SKM-1 (cell line): ENCODE measurements at regions not wholly inside any gene's neighbourhood (a gene's known extent, or its start where the extent isn't known, plus 50 kb on each side); places are given as distances from the start of the nearest gene placed in this dataset.

Experiments
- DNase-seq: peaks from one replicate; lab custom pipeline; 2025; ENCODE audit not compliant: unreplicated experiment; lab: John Stamatoyannopoulos, UW

DNA sequence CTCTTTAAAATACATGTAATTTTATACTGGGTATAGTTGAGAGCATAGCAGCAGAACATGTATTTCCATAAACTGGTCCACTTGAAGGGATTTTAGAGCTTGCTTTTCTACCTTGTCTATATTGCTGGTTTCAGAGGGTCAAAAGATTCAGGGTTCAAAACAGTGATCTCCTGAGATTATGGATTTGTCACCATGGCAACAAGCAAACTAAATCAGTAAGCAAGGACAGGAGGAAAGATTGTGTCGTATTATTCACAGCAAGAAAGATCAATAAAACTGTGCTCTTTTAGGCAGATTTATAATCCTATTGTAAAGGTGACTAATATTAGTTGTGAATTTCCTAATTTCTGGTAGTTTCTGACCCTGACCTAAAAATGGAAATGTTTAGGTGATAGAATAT, 496.4 kb downstream of the LMO7 start:
- DNase-seq = no peak

DNA sequence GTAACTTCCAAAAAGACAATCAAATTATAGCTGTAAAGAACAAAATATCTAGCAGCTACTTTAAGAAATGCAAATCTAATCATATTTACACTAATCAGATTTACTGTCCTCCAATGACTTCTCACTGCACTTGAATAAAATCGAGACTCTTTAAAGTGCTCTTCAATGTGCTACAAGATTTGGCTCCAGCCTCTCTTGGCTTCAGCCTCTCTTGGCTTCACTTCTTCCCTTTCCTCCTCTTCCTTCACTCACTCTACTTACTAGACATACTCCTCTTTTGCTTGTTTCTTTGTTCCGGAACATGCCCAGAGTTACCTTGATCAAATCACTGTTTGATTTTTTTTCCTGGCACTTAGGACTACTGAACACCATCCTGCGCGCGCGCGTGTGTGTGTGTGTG, 495.4 kb downstream of the LMO7 start:
- no peak for DNase-seq

DNA sequence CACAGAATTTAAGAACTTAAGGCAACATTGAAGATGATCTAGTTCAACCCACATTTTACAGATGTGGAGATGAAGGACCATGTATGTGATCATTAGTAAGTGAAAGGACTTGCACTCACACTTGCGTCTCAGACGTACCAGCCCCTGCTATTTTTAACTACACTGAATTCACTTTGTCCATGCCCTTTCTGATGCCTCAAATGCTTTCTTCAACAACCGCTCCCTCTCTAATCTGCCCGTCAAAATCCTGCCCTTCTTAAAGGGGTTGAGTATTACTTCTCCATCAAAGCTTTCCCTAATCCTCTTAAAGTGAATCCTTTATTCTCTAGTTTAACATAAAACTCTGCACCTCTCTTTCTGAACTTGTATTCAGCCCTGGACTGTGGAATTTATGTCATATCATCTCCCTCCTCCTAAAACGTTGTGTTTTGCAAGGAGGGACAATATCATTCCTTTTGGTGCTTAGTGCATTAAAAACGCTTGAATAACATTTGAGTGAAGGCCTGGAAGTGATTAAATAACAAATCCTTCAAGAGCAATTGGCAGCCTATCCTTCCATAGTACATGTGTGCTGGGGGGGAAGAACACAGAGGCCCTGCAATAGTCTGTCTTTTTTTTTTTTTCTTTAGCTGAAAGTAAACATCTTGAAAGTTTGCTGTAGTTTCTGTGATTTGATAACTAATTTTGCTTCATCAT, 493.3 kb downstream of the LMO7 start:
- DNase-seq = no peak

DNA sequence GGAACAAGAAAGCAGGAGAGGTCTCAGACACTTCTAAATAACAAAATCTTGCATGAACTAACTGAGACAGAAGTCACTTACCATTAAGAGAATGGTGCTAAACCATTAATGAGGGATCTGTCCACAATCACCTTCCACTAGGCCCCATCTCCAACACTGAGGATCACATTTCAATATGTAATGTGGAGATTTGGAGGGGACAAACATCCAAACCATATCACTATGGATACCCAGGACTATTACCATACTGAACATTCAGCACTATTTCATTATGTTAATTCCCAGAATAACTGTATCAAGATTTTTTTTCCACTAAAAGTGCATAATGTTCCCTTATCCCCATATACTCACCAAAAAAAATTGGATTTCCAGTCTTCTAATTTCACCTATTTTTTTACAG, 491.8 kb downstream of the LMO7 start:
- no peak for DNase-seq

DNA sequence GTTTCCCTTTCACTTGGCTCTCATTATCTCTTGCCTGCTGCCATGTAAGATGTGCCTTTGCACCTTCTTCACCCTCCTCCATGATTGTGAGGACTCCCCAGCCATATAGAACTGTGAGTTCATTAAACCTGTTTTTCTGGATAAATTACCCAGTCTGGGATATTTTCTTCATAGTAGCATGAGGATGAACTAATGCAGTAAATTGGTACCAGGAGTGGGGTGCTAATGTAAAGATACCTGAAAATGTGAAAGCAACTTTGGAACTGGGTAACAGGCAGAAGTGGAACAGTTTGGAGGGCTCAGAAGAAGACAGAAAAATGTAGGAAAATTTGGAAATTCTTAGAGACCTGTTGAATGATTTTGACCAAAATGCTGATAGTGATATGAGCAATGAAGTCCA, 487.4 kb downstream of the LMO7 start:
- DNase-seq = no peak

DNA sequence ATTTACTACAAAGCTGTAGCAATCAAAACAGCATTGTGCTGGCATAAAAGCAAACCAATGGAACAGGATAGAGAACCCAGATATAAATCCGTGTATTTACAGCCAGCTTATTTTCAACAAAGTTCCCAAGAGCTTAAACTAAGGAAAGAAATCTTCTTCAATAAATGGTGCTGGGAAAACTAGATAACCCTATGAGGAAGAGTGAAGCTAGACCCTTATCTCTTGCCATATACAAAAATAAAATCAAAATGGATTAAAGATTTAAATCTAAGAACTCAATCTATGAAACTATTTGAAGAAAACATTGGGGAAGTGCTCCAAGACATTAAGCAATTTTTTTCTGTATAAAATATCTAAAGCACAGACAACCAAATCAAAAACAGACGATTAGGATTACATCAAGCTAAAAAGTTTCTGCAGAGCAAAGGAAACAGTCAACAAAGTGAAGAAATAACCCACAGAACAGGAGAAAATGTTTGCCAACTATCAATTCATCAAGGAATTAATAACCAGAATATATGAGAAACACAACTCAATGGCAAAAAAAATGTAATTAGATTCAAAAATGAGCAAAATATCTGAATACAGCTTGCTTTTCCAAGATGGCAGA, 480.7 kb downstream of the LMO7 start:
- no peak for DNase-seq

DNA sequence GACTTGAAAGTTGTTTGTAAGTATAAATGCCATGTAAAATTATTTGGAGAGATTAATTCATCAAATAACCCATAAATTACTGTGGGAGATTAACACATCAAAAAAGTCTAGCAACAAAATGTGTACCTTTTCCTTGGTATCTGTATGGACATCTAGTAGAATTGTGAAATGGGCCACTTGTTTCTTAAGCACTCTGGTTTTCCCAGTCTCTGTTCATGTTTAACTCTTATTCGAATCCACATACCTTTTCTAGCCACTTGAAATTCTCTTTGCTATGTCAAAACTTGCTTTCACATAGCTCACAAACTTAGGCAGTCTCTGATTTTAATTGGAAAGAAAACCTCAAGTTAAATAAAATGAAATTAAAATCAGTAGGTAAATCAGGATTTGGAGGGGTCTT, 470.6 kb downstream of the LMO7 start:
- DNase-seq = no peak

DNA sequence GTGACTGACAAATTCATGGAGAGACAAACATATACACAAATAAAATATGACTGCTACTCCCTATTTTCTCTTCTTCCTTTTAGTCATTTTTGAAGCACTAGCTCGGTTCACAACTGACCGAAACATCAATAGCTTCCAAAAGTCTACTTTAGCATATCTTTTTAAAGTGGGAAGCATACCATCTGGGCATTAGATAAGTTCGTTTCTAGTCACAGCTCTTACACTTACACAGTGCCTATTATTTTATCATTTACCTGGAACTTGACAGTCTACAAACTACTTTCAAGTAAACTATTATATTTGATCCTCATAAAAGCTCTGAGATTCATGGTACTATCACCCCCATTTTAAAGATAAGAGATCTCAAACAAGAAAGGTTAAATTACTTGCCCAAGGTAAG, 458.5 kb downstream of the LMO7 start:
- DNase-seq = no peak

DNA sequence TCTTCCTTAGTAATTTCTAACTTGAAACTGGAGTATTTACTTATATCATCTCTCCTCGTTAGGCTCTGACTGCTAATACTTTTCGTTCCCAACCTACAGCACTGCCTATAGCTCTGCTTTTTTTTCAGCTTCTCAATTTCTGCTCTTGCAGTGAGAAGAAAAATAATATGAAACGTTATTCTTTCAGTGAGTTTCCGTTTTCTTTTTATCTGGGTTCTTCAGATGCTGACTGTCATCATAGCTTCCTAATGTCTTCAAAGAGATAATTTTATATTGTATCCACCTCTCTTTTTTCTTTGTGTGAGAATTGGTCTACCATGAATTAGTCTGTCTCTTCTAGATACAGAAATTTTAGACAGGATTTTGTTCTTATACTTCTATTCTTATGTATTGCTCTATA, 454.9 kb downstream of the LMO7 start:
- no peak for DNase-seq

DNA sequence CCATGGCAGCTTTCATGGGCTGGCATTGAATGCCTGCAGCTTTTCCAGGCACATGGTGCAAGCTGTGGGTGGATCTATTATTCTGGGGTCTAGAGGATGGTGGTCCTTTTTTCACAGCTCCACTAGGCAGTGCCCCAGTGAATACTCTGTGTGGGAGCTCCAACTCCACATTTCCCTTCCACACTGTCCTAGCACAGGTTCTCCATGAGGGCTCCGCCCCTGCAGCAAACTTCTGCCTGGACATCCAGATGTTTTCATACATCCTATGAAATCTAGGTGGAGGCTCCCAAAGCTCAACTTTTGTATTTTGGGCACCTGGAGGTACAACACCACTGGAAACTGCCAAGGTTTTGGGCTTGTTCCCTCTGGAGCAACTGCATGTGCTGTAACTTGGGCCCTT, 450.6 kb downstream of the LMO7 start:
- no peak for DNase-seq

DNA sequence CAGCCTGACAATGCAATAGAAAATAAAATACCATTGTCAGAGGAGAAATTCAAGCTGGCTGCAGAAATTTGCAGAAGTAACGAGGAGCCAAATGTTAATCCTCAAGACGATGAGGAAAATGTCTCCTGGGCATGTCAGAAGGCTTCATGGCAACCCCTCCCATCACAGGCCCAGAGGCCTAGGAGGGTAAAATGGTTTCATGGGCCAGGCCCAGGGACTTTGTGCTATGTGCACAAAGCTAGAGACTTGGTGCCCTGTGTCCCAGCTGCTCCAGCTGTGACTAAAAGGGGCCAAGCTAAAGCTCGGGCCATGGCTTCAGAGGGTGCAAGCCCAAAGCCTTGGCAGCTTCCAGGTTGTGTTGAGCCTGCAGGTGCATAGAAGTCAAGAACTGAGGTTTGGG, 431.7 kb downstream of the LMO7 start:
- DNase-seq = no peak

DNA sequence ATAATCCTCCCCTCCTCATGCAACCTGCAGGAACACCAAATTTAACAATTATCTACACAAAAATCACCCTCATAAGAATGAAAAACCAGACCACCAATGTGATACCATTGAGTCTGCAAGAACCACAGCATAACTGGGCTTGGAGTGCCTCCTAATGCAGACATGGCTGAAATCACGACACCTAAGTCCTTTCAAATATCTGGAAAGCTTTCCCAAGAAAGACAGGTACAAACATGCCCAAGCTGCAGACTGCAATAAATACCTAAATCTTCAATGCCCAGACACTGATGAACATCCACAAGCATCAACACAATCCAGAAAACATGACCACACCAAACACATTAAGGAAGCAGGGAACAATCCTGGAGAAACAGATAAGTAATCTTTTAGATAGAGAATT, 417.1 kb downstream of the LMO7 start:
- no peak for DNase-seq

DNA sequence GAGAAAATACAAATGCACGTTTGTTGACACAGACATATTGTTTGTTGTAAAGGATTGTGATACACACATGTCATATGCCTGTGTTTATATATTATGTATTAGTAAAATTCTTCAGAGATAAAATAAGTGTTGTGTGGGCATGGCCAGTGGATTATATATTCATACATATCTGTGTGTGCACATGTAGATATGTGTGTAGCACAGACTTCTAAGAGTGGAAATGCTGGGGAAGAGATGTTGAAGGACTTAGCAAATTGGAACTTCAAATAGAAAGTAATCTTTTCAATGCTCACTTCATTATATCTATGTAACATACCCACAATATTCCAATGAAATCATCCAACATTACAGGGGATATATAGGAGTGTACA, 413.2 kb downstream of the LMO7 start:
- DNase-seq = no peak

DNA sequence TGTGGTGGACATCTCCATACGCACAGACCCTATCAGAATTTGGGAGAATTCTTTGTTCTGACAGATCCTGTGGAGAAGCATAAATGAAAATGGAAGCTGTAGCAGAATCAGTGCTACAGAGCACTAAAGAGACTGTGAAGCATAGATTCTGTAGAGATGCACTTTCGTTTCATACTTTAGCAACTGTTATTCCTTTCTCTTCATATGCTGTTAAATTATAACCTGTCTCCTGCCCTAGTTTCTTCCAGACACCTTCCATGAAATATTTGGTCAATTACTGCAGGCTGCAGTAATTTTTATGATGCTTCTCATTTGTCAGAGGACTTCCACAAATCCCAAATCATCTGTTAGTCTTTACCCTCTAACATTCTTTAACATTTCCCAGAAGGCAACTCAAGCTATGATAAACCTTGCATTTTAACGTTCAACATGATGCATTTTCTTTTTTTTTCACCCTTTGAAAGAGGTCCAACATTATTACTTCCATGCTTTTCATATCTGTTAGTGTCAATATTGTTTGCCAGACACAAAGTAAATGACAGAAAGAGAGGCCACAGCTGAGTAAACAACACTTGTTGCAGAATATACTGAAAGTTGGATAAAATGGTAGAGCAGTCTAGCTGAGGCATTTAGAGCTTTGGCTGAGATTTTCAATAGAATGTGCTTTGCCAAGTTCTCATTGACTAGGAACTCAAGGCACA, 412.7 kb downstream of the LMO7 start:
- DNase-seq = no peak

DNA sequence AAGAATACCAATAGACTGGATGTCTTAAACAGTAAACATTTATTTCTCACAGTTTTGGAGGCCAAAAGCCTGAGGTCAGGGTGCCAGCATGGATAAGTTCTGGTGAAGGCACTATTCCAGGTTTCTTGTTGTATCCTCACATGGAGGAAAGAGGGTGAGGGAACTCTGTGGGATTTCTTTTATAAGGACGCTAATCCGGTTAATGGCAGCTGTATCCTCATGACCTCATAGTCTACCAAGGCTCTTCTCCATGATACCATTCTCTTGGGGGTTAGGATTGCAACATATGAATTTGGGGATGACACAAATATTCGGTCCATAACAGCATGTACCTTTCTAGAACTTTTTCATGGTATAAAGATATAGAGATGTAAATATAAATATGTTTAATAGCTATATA, 412.0 kb downstream of the LMO7 start:
- DNase-seq = no peak

DNA sequence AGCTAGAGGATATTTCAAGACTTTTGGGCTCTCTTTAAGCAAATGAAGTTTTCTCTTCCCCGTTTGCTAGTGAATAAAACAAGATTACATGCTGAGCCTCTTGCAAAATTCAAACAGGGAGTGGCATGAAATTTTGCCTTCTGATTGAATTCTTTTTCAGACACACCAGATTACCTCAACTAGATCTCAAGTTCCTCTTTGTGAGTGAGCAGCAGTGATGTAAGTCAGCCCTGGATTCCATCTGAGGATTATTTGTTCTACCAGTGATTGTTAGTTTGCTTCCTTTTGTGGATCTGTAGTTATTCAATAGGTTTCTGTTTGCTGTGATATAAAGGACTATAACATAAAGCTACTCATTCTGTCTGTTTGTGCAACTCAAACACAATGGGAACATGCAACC, 407.7 kb downstream of the LMO7 start:
- no peak for DNase-seq

DNA sequence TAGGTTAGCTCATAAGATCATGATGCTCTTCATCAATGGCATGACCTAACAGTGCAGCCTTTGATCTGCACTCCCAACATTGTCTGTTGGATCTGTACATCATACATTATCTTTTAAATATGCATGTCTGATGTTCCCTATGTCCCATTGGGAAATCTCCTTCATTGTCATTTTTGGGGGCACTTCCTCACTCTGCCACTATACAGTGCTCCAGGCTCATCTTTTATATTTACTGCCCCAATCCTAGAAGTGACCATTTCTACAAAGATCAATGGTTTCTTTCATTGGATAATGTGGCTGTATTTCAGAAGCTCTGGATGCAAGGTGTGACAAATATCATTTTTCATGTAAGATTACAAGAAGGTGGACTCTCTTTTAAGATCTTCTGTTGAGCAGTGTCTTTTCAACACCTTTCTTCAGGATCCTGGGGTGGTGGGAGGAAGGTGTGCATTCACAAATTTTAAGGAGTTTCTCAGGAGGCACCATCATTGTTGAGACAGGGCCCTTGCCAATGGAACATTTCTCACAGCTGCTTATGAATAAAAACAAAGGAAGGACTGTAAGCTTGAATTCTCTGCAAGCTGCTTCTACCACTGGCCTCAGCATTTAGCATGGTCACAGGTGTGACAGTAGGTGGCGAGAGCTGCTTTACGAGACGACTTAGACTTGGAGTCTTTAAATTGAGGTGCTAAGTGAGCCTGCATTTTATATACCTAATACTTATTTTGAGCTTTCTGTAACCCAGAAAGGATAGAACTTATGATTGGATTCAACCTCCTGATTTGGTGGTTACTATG, 403.0 kb downstream of the LMO7 start:
- no peak for DNase-seq

DNA sequence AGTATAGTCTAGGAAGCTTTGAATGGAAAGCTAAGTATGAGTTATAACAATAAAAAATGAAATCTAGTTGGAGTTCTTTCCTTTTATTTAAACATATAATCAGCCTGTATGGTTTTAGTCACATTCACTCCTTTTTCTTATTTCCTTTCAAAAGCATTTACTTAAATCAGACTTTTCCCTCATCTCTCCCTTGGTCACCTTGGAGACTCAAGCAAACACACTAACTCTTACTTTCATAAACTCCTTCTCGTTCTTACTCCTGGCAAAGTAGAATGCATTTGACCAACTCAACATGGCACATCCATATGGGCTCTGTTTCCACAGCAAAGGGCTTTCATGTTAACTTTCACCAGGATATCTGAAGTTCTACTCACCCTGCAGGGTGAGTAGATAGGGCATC, 400.0 kb downstream of the LMO7 start:
- DNase-seq = no peak

DNA sequence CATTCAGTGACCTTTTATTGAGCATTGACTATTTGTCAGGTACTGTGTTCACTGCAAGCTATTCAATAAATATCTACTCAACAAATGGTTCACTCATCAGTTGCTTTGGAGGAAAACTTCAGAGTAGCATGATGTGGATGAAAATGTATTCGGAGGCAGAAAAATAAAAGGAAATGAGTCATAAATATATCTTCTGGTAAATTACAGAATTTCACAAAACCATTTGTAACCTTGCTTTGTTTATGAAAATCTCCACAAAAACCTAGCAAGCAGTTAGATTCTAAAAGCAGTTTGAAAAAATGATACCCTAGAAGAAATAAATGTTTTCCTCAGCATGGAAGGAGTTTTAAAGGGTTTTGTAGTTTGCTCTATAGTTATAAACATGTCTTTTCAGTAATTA, 399.6 kb downstream of the LMO7 start:
- DNase-seq = no peak

DNA sequence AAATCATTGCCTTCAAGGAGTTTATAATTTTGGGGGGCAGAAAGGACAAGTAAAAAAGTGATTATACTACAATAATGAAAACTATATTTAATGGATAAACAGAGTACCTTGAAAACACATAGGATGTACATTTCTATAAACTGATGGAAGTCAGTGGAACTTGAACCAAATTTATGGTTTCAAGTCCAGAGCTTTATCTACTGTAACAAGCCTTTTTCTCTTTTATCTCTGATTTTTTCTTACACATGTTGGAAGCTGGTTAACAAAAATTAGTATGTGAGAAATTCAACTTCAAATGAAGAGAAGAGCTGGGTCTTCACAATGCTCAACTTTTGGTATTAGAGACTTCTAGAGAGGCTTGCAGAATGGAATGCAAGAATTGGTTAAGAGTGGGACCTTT, 393.6 kb downstream of the LMO7 start:
- DNase-seq = no peak

DNA sequence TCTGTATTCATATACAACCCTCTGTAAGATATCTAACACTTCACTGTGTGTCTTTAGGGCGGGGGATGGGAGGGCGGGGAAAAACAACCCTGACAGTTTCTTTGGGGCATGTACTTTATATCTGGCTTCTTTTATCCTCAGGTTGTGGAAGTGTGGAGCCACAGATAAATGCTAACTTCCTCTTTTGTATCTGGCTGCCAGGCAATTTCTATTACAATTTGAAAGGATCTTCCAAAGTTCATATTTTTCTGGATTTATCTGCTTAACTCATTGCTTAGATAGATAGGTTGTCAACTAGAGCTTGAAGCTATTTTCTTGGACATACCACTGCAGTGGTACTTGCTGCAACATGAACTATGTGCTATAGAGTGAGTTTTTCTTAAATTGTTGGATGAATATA, 393.0 kb downstream of the LMO7 start:
- no peak for DNase-seq

DNA sequence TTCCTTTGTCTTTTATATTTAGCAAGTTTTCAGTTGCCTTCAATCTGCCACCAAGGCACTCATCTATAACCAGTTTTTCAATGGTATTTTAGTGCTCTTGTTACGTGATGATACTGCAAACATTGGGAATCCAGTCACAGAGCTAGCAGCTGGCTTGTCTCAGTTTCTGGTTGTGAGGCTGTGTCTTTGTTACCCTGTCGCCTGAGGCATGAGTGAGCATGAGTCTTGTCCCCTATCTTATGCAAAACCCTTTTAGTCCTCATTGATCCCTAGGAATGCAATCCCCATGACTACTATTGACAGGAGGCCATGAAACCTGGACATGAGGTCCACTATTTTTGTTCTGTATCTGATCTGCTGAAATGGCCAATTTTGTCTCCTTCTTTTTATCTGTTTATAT, 391.0 kb downstream of the LMO7 start:
- no peak for DNase-seq
